Thymus (tissue), 11 donors: ENCODE measurements at regions not wholly inside any gene's neighbourhood (a gene's known extent, or its start where the extent isn't known, plus 50 kb on each side); places are given as distances from the start of the nearest gene placed in this dataset.

ENCODE experiments used
- DNase-seq, 9 donors: peaks; one replicate each; pipeline ENCODE4 v3.0.0-alpha.2; 2013; ENCODE audit warnings: low spot score in 9 of 9, low read depth in 6 of 9, missing footprints in 1 of 9
- H3K27ac ChIP-seq, 2 donors: one replicate each; pipeline ENCODE4 v1.5.1; 2013; ENCODE audit warnings: control low read depth in 1 of 2, low read depth in 1 of 2, low read length in 1 of 2, mild to moderate bottlenecking in 1 of 2, moderate library complexity in 1 of 2
- H3K27me3 ChIP-seq, 2 donors: one replicate each; pipeline ENCODE4 v1.5.1; 2013; ENCODE audit warnings: low read length in 1 of 2; ENCODE audit not compliant: control insufficient read depth in 2 of 2, insufficient read depth in 1 of 2
- H3K36me3 ChIP-seq, 2 donors: one replicate each; pipeline ENCODE4 v1.5.1; 2013; ENCODE audit warnings: low read length in 1 of 2, mild to moderate bottlenecking in 1 of 2, moderate library complexity in 1 of 2; ENCODE audit not compliant: control insufficient read depth in 2 of 2, insufficient read depth in 2 of 2
- H3K4me1 ChIP-seq, 2 donors: one replicate each; pipeline ENCODE4 v1.5.1; 2013; ENCODE audit warnings: low read length in 2 of 2; ENCODE audit not compliant: control insufficient read depth in 2 of 2, insufficient read depth in 2 of 2
- H3K4me3 ChIP-seq, 2 donors: one replicate each; pipeline ENCODE4 v1.5.1; 2013; ENCODE audit warnings: low read length in 2 of 2, control low read depth in 1 of 2, mild to moderate bottlenecking in 1 of 2
- H3K9me3 ChIP-seq, 2 donors: one replicate each; pipeline ENCODE4 v1.5.1; 2013; ENCODE audit warnings: low read length in 1 of 2, mild to moderate bottlenecking in 1 of 2; ENCODE audit not compliant: control insufficient read depth in 2 of 2, insufficient read depth in 1 of 2
- WGBS: extraction: QIAGEN DNeasy Blood & Tissue Kit; methylation state at CpG from one replicate; pipeline ENCODE4 v1.1.7; 2013; 5-methylcytosine and 5-hydroxymethylcytosine counted together
- donor health status: healthy.

DNA sequence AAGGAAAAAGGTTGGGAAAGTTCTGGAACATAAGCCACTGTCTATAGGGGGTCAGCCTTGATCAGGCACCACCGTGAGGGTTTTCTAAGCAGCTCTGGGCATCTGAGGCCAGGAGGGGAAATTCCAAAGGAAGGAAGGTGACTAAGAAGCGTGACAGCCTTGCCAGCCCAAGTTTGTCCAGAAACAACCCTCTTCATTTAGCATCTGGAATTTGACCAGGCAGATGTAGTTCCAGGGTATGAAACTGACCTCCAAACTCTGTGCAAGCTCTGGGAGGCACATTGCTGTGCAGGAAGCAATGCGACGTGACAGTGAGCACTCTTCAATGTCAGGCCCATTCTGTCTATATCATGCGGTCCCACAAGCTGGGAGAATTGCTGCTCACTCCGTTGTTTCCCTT is 85.4 kb upstream of the TPM1 start:
- H3K9me3 ChIP-seq, result no peaks in the 10 kb centered on the region
- H3K27me3 ChIP-seq, result peaks cover 8 to 20% of the 10 kb centered on the region in 2 donors
- no peak for DNase-seq
- no peak overlapping the region for H3K4me3 ChIP-seq
- no peaks in the 10 kb centered on the region for H3K4me1 ChIP-seq
- WGBS, result 78% methylated on average over 6 of the region's 6 CpGs
- no peak overlapping the region for H3K27ac ChIP-seq
- no peaks in the 10 kb centered on the region for H3K36me3 ChIP-seq

DNA sequence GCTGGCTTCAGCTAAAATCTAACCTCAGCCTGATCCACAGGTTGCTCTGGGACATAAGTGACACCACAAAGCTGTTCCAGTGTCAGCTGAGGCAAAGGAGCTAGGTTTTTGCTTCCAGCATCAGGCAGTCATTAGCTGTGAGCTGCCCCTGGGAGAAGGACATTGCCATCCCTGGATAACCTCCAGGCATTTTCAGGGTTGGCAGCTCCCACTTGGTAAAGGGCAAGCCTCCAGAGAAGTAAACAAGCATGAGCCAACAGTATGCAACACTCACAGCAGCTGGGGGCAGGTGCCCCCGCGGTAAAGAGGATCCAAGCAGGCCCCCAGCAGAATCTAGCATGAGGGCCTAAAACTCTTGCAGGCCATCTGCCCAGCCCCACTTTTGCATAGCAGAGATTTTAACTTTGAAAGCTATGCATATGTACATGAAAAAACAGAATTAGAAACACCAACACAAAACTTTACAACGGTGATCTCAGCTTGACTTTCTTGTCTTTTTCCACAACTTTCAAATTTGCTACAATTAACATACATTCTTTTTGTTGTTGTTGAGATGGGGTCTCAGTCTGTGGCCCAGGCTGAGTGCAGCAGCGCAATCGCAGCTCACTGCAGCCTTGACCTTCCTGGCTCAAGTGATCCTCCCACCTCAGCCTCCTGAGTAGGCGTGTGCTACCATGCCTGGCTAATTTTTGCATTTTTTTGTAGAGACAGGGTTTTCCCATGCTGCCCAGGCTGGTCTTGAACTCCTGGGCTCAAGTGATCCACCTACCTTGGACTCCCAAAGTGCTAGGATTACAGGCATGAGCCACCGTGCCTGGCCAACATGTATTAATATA is 83.8 kb upstream of the TPM1 start:
- no peaks in the 10 kb centered on the region for H3K4me1 ChIP-seq
- WGBS, result 93% methylated on average over 7 of the region's 7 CpGs
- no peaks in the 10 kb centered on the region for H3K36me3 ChIP-seq
- H3K27ac ChIP-seq, result no peak overlapping the region
- DNase-seq, result no peak
- peaks cover 0 to 5% of the 10 kb centered on the region in 2 donors for H3K27me3 ChIP-seq
- H3K9me3 ChIP-seq, result no peaks in the 10 kb centered on the region
- H3K4me3 ChIP-seq, result no peak overlapping the region

GRCh38 chr15:62961134-62961533 is 81.4 kb upstream of the TPM1 start:
- peaks cover 0 to 2% of the 10 kb centered on the region in 2 donors for H3K27me3 ChIP-seq
- no peak for DNase-seq
- H3K27ac ChIP-seq, result no peak overlapping the region
- 92% methylated on average over 9 of the region's 9 CpGs for WGBS
- no peaks in the 10 kb centered on the region for H3K9me3 ChIP-seq
- no peaks in the 10 kb centered on the region for H3K36me3 ChIP-seq
- no peaks in the 10 kb centered on the region for H3K4me1 ChIP-seq
- no peak overlapping the region for H3K4me3 ChIP-seq

- Histone ChIP-seq H3K4me1 (no peaks in the 10 kb centered on the region), H3K27me3 (peaks cover 0 to 2% of the 10 kb centered on the region in 2 donors), H3K27ac (no peak overlapping the region), H3K9me3 (no peaks in the 10 kb centered on the region), H3K4me3 (no peak overlapping the region), H3K36me3 (no peaks in the 10 kb centered on the region)
- WGBS, result 91% methylated on average over 19 of the region's 19 CpGs
- DNase-seq, result no peak
Measured at GRCh38 chr15:62962101-62962995, 80.2 kb upstream of the TPM1 start.

DNA sequence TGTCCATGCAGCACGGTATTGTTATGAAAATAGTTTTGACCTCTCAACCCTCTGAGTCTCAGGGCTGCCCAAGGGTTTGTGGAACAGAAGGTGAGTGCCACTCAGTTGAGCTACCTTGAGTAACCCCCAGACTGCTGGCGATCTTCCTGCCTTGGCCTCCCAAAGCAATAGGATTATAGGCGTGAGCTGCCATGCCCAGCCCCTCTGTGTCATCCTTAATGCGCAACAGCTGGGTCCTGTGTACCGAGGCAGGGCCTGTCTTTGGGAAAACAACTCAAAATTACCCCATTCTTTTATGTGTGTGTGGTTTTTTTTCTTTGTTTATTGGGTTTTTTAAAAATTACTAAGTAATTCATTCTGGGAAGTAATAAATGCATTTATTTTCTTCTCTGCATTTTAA is 78.3 kb upstream of the TPM1 start:
- no peaks in the 10 kb centered on the region for H3K4me1 ChIP-seq
- WGBS, result 98% methylated on average over 5 of the region's 5 CpGs
- H3K4me3 ChIP-seq, result no peak overlapping the region
- no peaks in the 10 kb centered on the region for H3K36me3 ChIP-seq
- no peak for DNase-seq
- no peak overlapping the region for H3K27ac ChIP-seq
- no peaks in the 10 kb centered on the region for H3K27me3 ChIP-seq
- no peaks in the 10 kb centered on the region for H3K9me3 ChIP-seq

GRCh38 chr15:62966294-62967078 is 76.1 kb upstream of the TPM1 start:
- Histone ChIP-seq H3K4me3 (no peak overlapping the region), H3K4me1 (no peaks in the 10 kb centered on the region), H3K27me3 (no peaks in the 10 kb centered on the region), H3K27ac (no peak overlapping the region), H3K9me3 (no peaks in the 10 kb centered on the region), H3K36me3 (no peaks in the 10 kb centered on the region)
- no peak for DNase-seq
- 97% methylated on average over 4 of the region's 4 CpGs for WGBS

GRCh38 chr15:62968699-62969098 is 73.8 kb upstream of the TPM1 start:
- no peak overlapping the region for H3K4me3 ChIP-seq
- H3K4me1 ChIP-seq, result no peaks in the 10 kb centered on the region
- H3K27me3 ChIP-seq, result no peaks in the 10 kb centered on the region
- 82% methylated on average over 7 of the region's 7 CpGs for WGBS
- no peak overlapping the region for H3K27ac ChIP-seq
- no peaks in the 10 kb centered on the region for H3K36me3 ChIP-seq
- H3K9me3 ChIP-seq, result no peaks in the 10 kb centered on the region
- DNase-seq, result no peak

DNA sequence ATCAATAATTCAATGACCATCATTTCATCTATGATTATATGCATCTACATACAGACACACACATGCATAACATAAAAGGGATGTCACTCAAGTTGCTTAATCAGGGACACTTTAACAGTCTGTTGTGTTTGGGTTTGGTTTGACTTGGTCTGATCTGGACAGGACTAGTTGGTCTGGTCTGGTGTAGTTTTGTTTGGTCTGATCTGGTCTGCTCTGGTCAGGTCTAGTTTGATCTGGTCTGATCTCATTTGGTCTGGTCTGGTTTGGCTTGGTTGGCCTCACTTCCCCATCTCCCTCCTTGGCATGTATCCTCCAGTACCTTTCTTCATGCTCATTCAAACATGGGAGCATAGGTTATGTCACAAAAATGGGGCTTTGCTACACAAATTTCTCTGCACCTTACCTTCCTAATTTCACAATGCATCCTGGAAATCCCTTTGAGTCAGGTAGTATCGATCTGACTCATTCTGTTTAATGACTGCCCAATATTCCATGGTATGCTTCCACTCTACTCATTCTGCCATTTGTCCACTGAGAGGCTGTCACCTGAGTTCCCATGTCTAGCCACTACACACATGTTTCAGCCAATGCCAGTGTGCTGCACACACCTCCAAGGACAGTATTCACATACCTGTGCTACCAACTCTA is 73.0 kb upstream of the TPM1 start:
- Histone ChIP-seq H3K36me3 (no peaks in the 10 kb centered on the region), H3K9me3 (no peaks in the 10 kb centered on the region), H3K4me1 (no peaks in the 10 kb centered on the region), H3K4me3 (no peak overlapping the region), H3K27ac (no peak overlapping the region), H3K27me3 (no peaks in the 10 kb centered on the region)
- no peak for DNase-seq
- 95% methylated on average over 1 of the region's 1 CpG for WGBS
